ENCODE measurements at regions not wholly inside any gene's neighbourhood (a gene's known extent, or its start where the extent isn't known, plus 50 kb on each side); places are given as distances from the start of the nearest gene placed in this dataset.

- Histone ChIP-seq H3K27me3 (no peaks in the 10 kb centered on the region), H3K4me3 (no peak overlapping the region), H3K9me3 (no peaks in the 10 kb centered on the region), H3K4me1 (no peaks in the 10 kb centered on the region), H3K36me3 (ENCODE audit: low read depth, missing control alignments) (no peaks in the 10 kb centered on the region), H3K27ac (peak overlapping the region in 1 of 2 donors; percentile 7)
- no peak for TF ChIP-seq POLR2A (IDR thresholded peaks at IDR 0.05)
- TF ChIP-seq, protein P1, sequence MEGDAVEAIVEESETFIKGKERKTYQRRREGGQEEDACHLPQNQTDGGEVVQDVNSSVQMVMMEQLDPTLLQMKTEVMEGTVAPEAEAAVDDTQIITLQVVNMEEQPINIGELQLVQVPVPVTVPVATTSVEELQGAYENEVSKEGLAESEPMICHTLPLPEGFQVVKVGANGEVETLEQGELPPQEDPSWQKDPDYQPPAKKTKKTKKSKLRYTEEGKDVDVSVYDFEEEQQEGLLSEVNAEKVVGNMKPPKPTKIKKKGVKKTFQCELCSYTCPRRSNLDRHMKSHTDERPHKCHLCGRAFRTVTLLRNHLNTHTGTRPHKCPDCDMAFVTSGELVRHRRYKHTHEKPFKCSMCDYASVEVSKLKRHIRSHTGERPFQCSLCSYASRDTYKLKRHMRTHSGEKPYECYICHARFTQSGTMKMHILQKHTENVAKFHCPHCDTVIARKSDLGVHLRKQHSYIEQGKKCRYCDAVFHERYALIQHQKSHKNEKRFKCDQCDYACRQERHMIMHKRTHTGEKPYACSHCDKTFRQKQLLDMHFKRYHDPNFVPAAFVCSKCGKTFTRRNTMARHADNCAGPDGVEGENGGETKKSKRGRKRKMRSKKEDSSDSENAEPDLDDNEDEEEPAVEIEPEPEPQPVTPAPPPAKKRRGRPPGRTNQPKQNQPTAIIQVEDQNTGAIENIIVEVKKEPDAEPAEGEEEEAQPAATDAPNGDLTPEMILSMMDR (IDR thresholded peaks at IDR 0.05): no peak
- no peak for DNase-seq
- 47 to 49% methylated on average over 5 of the region's 5 CpGs for WGBS, 2 donors
- intact Hi-C loops (cut with DNase I; ENCODE audit: low total_unique reads): no loop called here
These were observed 57.9 kb upstream of the NCAM1 start for GRCh38 chr11:112903340-112903739.

GRCh38 chr11:112911124-112911523 is 50.1 kb upstream of the NCAM1 start:
- H3K4me3 ChIP-seq: no peak overlapping the region
- no peaks in the 10 kb centered on the region for H3K4me1 ChIP-seq
- no peak for TF ChIP-seq POLR2A (IDR thresholded peaks at IDR 0.05)
- TF ChIP-seq, protein P1 (IDR thresholded peaks at IDR 0.05): no peak
- intact Hi-C loops (cut with DNase I; ENCODE audit: low total_unique reads): no loop called here
- H3K9me3 ChIP-seq: no peaks in the 10 kb centered on the region
- H3K27me3 ChIP-seq: no peaks in the 10 kb centered on the region
- no peak for DNase-seq
- H3K27ac ChIP-seq: no peak overlapping the region
- H3K36me3 ChIP-seq (ENCODE audit: low read depth, missing control alignments): no peaks in the 10 kb centered on the region
- WGBS, 2 donors: 94 to 97% methylated on average over 1 of the region's 1 CpG

Small RNAs in the stretch of these regions (small RNA-seq; reads per million reads assigned to genes)
- gene RF00477: 0 reads per million in 2 donors
- 0 reads per million in 2 donors for gene RNU6-44P

Data from testis (tissue), 2 donors.